HepG2 (cell line): ENCODE measurements at regions not wholly inside any gene's neighbourhood (a gene's known extent, or its start where the extent isn't known, plus 50 kb on each side); places are given as distances from the start of the nearest gene placed in this dataset.
A peak's percentile ranks its signal among the peaks of the same experiment; 100 is the strongest.

Experiments used
- ARID2 ChIP-seq: sonication (generic); formaldehyde crosslinking; IDR thresholded peaks from 2 replicates; pipeline ENCODE4 v1.8.1; 2022; ENCODE audit warnings: mild to moderate bottlenecking, missing genetic modification reagents, borderline replicate concordance
- BRD4 ChIP-seq: sonication (generic); formaldehyde crosslinking; IDR thresholded peaks from 2 replicates; pipeline ENCODE4 v1.4.0; 2020; ENCODE audit warnings: missing genetic modification reagents
- CCAR2 ChIP-seq: fragments of 200-400 bp; formaldehyde crosslinking; optimal IDR thresholded peaks from 2 replicates; pipeline ENCODE3; 2018; ENCODE audit warnings: low read depth, mild to moderate bottlenecking, low read length, moderate library complexity
- CREB1 ChIP-seq, 2 experiments: fragments of 450-650 bp in 1 of 2; IDR thresholded peaks; 2 replicates each; pipeline ENCODE4 v1.6.1; 2016 to 2017; ENCODE audit warnings: control low read depth in 1 of 2, mild to moderate bottlenecking in 1 of 2, missing compliant biosample characterization in 1 of 2, missing genetic modification characterization in 1 of 2
- EED ChIP-seq: sonication (generic); formaldehyde crosslinking; IDR thresholded peaks from 2 replicates; pipeline ENCODE4 v1.5.0; 2020; ENCODE audit warnings: mild to moderate bottlenecking, missing genetic modification reagents
- HNRNPK ChIP-seq: fragments of 200-400 bp; formaldehyde crosslinking; IDR thresholded peaks from 2 replicates; pipeline ENCODE4 v1.6.1; 2018; ENCODE audit warnings: low read length, low read depth, moderate library complexity, mild to moderate bottlenecking; ENCODE audit not compliant: poor library complexity, severe bottlenecking
- ONECUT2 ChIP-seq: sonication (generic); formaldehyde crosslinking; IDR thresholded peaks from 2 replicates; pipeline ENCODE4 v1.4.0; 2020; ENCODE audit warnings: missing genetic modification reagents
- SCMH1 ChIP-seq: sonication (generic); formaldehyde crosslinking; IDR thresholded peaks from 2 replicates; pipeline ENCODE4 v1.9.0; 2021; ENCODE audit warnings: missing genetic modification reagents, mild to moderate bottlenecking, borderline replicate concordance
- SMAD1 ChIP-seq: sonication (generic); formaldehyde crosslinking; IDR thresholded peaks from 2 replicates; pipeline ENCODE4 v1.4.0; 2020; ENCODE audit warnings: missing genetic modification reagents, low read depth, mild to moderate bottlenecking, borderline replicate concordance
- SRSF1 ChIP-seq: fragments of 200-400 bp; formaldehyde crosslinking; optimal IDR thresholded peaks from 2 replicates; pipeline ENCODE3; 2017; ENCODE audit warnings: mild to moderate bottlenecking, low read depth, low read length, moderate library complexity
- YY1 ChIP-seq: IDR thresholded peaks from 2 replicates; pipeline ENCODE4 v1.6.1; 2011; ENCODE audit warnings: low read length, low read depth, moderate library complexity, mild to moderate bottlenecking; ENCODE audit not compliant: insufficient read depth, insufficient replicate concordance
- ZFP82 ChIP-seq: sonication (generic); formaldehyde crosslinking; IDR thresholded peaks from 2 replicates; pipeline ENCODE4 v1.5.1; 2020; ENCODE audit warnings: mild to moderate bottlenecking, missing genetic modification reagents, borderline replicate concordance
- ZNF567 ChIP-seq: sonication (generic); formaldehyde crosslinking; IDR thresholded peaks from 2 replicates; pipeline ENCODE4 v1.8.1; 2023; ENCODE audit warnings: mild to moderate bottlenecking, missing genetic modification reagents, borderline replicate concordance
- ZNF773 ChIP-seq: sonication (generic); formaldehyde crosslinking; IDR thresholded peaks from 2 replicates; pipeline ENCODE4 v1.4.0; 2020; ENCODE audit warnings: missing genetic modification reagents, borderline replicate concordance
- ZNF850 ChIP-seq: sonication (generic); formaldehyde crosslinking; conservative IDR thresholded peaks from 2 replicates; pipeline ENCODE4 v1.9.0; 2021; ENCODE audit warnings: mild to moderate bottlenecking, missing genetic modification reagents
- ZNF878 ChIP-seq: sonication (generic); formaldehyde crosslinking; IDR thresholded peaks from 2 replicates; pipeline ENCODE4 v1.8.1; 2023; ENCODE audit warnings: mild to moderate bottlenecking, missing genetic modification reagents, moderate library complexity
- TF ChIP-seq, protein P1 (sequence below): IDR thresholded peaks from 2 replicates; pipeline ENCODE4 v1.6.1; 2016; ENCODE audit warnings: low read depth, borderline replicate concordance
- TF ChIP-seq, protein P2 (sequence below): sonication (generic); formaldehyde crosslinking; IDR thresholded peaks from 2 replicates; pipeline ENCODE4 v1.8.1; 2023; ENCODE audit warnings: mild to moderate bottlenecking, inconsistent platforms, moderate library complexity, missing genetic modification reagents, borderline replicate concordance
- TF ChIP-seq, protein P3 (sequence below): sonication (generic); formaldehyde crosslinking; IDR thresholded peaks from 2 replicates; pipeline ENCODE4 v1.4.0; 2020; ENCODE audit warnings: missing genetic modification reagents
- TF ChIP-seq, protein P4 (sequence below): sonication (generic); formaldehyde crosslinking; IDR thresholded peaks from 2 replicates; pipeline ENCODE4 v1.5.1; 2020; ENCODE audit warnings: mild to moderate bottlenecking, missing genetic modification reagents, borderline replicate concordance

GRCh38 chr4:123477711-123478209 lies 81.2 kb downstream of the SPRY1 start (continued):
- TF ChIP-seq BRD4 (CRISPR knock-in tag) (0 out of 2 replicates have a peak, but pooled peaks have one; percentile 35), HNRNPK (no peak), ZNF773 (CRISPR knock-in tag) (no peak), CREB1 (IDR thresholded peaks at IDR 0.05) (peak; percentile 75), CREB1 (CRISPR knock-in tag; IDR thresholded peaks at IDR 0.05) (no peak), ZNF850 (CRISPR knock-in tag) (no peak), SCMH1 (CRISPR knock-in tag) (no peak), EED (no peak), ZNF567 (CRISPR knock-in tag) (0 out of 2 replicates have a peak, but pooled peaks have one; percentile 74), ONECUT2 (CRISPR knock-in tag) (no peak), CCAR2 (no peak), SMAD1 (CRISPR knock-in tag) (0 out of 2 replicates have a peak, but pooled peaks have one; percentile 36), ARID2 (CRISPR knock-in tag) (no peak), ZFP82 (CRISPR knock-in tag) (0 out of 2 replicates have a peak, but pooled peaks have one; percentile 38), ZNF878 (CRISPR knock-in tag) (no peak), SRSF1 (no peak), YY1 (peak; percentile 42)
- TF ChIP-seq, protein P1, sequence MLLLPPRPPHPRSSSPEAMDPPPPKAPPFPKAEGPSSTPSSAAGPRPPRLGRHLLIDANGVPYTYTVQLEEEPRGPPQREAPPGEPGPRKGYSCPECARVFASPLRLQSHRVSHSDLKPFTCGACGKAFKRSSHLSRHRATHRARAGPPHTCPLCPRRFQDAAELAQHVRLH (CRISPR knock-in tag), result no peak
- TF ChIP-seq, protein P2, sequence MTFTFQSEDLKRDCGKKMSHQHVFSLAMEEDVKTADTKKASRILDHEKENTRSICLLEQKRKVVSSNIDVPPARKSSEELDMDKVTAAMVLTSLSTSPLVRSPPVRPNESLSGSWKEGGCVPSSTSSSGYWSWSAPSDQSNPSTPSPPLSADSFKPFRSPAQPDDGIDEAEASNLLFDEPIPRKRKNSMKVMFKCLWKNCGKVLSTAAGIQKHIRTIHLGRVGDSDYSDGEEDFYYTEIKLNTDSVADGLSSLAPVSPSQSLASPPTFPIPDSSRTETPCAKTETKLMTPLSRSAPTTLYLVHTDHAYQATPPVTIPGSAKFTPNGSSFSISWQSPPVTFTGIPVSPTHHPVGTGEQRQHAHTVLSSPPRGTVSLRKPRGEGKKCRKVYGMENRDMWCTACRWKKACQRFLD (CRISPR knock-in tag), result no peak
- TF ChIP-seq, protein P3, sequence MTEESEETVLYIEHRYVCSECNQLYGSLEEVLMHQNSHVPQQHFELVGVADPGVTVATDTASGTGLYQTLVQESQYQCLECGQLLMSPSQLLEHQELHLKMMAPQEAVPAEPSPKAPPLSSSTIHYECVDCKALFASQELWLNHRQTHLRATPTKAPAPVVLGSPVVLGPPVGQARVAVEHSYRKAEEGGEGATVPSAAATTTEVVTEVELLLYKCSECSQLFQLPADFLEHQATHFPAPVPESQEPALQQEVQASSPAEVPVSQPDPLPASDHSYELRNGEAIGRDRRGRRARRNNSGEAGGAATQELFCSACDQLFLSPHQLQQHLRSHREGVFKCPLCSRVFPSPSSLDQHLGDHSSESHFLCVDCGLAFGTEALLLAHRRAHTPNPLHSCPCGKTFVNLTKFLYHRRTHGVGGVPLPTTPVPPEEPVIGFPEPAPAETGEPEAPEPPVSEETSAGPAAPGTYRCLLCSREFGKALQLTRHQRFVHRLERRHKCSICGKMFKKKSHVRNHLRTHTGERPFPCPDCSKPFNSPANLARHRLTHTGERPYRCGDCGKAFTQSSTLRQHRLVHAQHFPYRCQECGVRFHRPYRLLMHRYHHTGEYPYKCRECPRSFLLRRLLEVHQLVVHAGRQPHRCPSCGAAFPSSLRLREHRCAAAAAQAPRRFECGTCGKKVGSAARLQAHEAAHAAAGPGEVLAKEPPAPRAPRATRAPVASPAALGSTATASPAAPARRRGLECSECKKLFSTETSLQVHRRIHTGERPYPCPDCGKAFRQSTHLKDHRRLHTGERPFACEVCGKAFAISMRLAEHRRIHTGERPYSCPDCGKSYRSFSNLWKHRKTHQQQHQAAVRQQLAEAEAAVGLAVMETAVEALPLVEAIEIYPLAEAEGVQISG, result peak; percentile 39; the same call in 1 of the 2 replicates
- TF ChIP-seq, protein P4, sequence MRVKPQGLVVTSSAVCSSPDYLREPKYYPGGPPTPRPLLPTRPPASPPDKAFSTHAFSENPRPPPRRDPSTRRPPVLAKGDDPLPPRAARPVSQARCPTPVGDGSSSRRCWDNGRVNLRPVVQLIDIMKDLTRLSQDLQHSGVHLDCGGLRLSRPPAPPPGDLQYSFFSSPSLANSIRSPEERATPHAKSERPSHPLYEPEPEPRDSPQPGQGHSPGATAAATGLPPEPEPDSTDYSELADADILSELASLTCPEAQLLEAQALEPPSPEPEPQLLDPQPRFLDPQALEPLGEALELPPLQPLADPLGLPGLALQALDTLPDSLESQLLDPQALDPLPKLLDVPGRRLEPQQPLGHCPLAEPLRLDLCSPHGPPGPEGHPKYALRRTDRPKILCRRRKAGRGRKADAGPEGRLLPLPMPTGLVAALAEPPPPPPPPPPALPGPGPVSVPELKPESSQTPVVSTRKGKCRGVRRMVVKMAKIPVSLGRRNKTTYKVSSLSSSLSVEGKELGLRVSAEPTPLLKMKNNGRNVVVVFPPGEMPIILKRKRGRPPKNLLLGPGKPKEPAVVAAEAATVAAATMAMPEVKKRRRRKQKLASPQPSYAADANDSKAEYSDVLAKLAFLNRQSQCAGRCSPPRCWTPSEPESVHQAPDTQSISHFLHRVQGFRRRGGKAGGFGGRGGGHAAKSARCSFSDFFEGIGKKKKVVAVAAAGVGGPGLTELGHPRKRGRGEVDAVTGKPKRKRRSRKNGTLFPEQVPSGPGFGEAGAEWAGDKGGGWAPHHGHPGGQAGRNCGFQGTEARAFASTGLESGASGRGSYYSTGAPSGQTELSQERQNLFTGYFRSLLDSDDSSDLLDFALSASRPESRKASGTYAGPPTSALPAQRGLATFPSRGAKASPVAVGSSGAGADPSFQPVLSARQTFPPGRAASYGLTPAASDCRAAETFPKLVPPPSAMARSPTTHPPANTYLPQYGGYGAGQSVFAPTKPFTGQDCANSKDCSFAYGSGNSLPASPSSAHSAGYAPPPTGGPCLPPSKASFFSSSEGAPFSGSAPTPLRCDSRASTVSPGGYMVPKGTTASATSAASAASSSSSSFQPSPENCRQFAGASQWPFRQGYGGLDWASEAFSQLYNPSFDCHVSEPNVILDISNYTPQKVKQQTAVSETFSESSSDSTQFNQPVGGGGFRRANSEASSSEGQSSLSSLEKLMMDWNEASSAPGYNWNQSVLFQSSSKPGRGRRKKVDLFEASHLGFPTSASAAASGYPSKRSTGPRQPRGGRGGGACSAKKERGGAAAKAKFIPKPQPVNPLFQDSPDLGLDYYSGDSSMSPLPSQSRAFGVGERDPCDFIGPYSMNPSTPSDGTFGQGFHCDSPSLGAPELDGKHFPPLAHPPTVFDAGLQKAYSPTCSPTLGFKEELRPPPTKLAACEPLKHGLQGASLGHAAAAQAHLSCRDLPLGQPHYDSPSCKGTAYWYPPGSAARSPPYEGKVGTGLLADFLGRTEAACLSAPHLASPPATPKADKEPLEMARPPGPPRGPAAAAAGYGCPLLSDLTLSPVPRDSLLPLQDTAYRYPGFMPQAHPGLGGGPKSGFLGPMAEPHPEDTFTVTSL, result peak; percentile 54; the same call in 1 of the 2 replicates
